ENCODE measurements at regions not wholly inside any gene's neighbourhood (a gene's known extent, or its start where the extent isn't known, plus 50 kb on each side); places are given as distances from the start of the nearest gene placed in this dataset.

DNA sequence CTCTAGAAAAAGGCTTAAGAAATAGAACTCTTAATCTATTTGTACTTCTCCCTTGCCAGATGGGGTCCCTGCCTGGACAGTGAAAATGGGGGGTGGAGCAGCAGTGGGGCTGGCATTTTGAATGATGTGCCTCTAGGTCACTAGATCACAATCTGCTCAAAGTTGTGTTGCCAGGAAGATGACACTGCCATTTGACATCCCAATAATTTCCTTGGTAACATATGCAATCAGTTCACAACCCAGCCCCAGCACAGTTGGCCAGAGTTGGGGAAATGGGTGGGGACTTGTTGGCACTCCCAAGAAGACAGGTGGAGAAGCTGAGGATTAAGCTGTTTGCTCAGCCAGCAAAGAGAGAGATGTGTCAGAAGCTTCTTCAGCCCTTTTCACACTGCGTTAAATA lies 558.3 kb upstream of the KLHL29 start:
- WGBS (ENCODE audit: insufficient coverage, low lambda C conversion rate), result no CpG with 5 or more reads among the region's 1 CpG
- H3K36me3 ChIP-seq (ENCODE audit: control insufficient read depth, insufficient read depth, low read length), result no peaks in the 10 kb centered on the region
- no peaks in the 10 kb centered on the region for H3K27me3 ChIP-seq (ENCODE audit: control insufficient read depth, insufficient read depth, low read length)
- DNase-seq, result no peak
- H3K4me1 ChIP-seq (ENCODE audit: control insufficient read depth, insufficient read depth, low read length), result no peaks in the 10 kb centered on the region
- H3K27ac ChIP-seq (ENCODE audit: low read length), result no peak overlapping the region
- no peak overlapping the region for H3K4me3 ChIP-seq (ENCODE audit: low read length)
- no peaks in the 10 kb centered on the region for H3K9me3 ChIP-seq (ENCODE audit: control insufficient read depth, low read depth, low read length)

DNA sequence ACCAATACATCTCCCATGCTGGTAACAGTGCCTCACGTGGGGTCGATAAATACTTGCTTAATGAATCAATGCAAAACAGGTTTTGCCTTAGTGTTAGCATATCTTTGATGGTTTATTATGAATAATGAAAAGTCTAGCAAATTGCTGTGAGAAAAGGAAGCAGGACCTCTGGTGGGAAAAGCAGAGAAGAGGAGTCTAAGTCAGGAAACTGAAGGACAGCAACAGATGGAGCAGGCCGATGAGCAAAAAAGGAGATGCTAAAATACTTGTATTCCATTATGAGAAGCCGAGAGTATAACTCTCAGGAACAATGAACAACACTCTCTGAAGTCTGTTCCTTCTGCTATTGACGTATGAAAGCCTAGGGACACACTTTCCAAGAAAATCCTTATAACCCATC lies 555.2 kb upstream of the KLHL29 start:
- Histone ChIP-seq H3K9me3 (ENCODE audit: control insufficient read depth, low read depth, low read length) (no peaks in the 10 kb centered on the region), H3K4me1 (ENCODE audit: control insufficient read depth, insufficient read depth, low read length) (no peaks in the 10 kb centered on the region), H3K36me3 (ENCODE audit: control insufficient read depth, insufficient read depth, low read length) (no peaks in the 10 kb centered on the region), H3K27me3 (ENCODE audit: control insufficient read depth, insufficient read depth, low read length) (no peaks in the 10 kb centered on the region), H3K4me3 (ENCODE audit: low read length) (no peak overlapping the region), H3K27ac (ENCODE audit: low read length) (no peak overlapping the region)
- no peak for DNase-seq
- 83% methylated on average over 1 of the region's 5 CpGs for WGBS (ENCODE audit: insufficient coverage, low lambda C conversion rate)

DNA sequence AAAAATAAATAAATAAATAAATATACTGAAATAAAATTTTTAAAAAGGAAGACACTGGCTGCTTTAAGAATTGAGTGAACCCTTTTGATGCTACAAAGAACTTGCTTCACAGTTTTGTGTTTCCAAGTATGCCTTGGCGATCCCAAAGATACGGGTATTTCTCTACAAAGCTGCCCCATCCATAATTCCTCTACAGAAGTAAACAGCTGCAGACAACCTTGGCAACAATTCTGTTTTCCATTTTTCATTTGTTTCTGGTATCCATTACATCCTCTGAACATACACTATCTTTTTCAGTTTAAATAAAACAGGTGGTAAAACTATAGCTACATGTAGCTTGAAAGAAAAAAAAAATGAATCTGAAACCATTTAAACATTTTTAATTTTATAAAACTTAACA lies 552.8 kb upstream of the KLHL29 start:
- Histone ChIP-seq H3K9me3 (ENCODE audit: control insufficient read depth, low read depth, low read length) (no peaks in the 10 kb centered on the region), H3K27ac (ENCODE audit: low read length) (no peak overlapping the region), H3K36me3 (ENCODE audit: control insufficient read depth, insufficient read depth, low read length) (no peaks in the 10 kb centered on the region), H3K4me1 (ENCODE audit: control insufficient read depth, insufficient read depth, low read length) (no peaks in the 10 kb centered on the region), H3K4me3 (ENCODE audit: low read length) (no peak overlapping the region), H3K27me3 (ENCODE audit: control insufficient read depth, insufficient read depth, low read length) (no peaks in the 10 kb centered on the region)
- DNase-seq, result no peak
- WGBS (ENCODE audit: insufficient coverage, low lambda C conversion rate), result no CpG with 5 or more reads among the region's 2 CpGs

DNA sequence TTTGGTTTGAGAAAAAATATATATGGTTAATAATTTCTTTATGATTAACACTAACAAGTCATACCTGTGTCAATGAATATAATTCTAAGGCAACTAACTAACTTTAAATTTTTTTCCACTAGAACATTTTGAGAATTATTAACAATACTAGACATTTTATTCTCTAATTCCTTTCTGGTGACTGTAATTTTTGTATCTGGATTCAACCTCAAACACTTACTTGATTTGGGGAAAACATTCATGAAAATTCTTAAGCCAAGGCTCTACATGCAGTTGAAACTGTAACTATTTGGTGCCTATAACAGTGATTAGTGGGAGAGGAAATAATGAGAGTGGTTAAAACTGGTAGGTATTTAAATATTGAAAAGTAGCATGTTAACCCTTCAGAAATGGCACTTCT lies 546.5 kb upstream of the KLHL29 start:
- no peak overlapping the region for H3K27ac ChIP-seq (ENCODE audit: low read length)
- no peaks in the 10 kb centered on the region for H3K4me1 ChIP-seq (ENCODE audit: control insufficient read depth, insufficient read depth, low read length)
- H3K36me3 ChIP-seq (ENCODE audit: control insufficient read depth, insufficient read depth, low read length), result no peaks in the 10 kb centered on the region
- no peak overlapping the region for H3K4me3 ChIP-seq (ENCODE audit: low read length)
- H3K27me3 ChIP-seq (ENCODE audit: control insufficient read depth, insufficient read depth, low read length), result no peaks in the 10 kb centered on the region
- H3K9me3 ChIP-seq (ENCODE audit: control insufficient read depth, low read depth, low read length), result no peaks in the 10 kb centered on the region
- DNase-seq, result no peak

DNA sequence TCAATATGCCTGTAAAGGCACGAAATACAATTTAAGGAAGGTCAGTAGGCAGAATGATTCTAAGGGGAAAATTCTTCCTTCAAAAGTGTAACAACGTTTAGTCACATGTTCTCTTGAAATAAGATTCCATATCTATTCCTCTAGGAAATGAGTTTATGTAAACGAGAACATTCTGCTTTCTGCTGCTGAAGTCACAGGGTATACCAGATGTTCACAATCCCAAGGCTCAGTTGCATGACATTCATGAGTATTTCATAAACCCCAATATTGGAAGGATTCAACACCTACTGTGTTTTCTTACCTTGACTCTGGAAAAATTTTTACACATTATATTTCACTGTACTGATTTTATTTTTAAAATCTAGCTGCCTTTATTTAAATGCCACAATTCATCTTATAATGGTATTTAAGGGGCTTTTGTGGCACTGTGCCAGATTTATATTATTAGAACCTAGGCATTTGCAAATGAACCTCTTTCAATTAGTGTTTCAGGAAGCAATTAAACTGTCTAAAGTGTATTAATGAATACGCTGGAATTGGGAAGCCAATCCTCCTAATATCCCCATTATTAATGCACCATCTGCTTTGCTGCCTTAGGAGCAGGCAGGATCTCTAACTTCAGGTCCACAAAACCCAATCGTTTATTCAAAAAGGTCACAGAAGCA lies 542.6 kb upstream of the KLHL29 start:
- H3K9me3 ChIP-seq (ENCODE audit: control insufficient read depth, low read depth, low read length), result no peaks in the 10 kb centered on the region
- no peaks in the 10 kb centered on the region for H3K4me1 ChIP-seq (ENCODE audit: control insufficient read depth, insufficient read depth, low read length)
- WGBS (ENCODE audit: insufficient coverage, low lambda C conversion rate), result no CpG with 5 or more reads among the region's 5 CpGs
- no peak overlapping the region for H3K27ac ChIP-seq (ENCODE audit: low read length)
- no peaks in the 10 kb centered on the region for H3K27me3 ChIP-seq (ENCODE audit: control insufficient read depth, insufficient read depth, low read length)
- no peak overlapping the region for H3K4me3 ChIP-seq (ENCODE audit: low read length)
- H3K36me3 ChIP-seq (ENCODE audit: control insufficient read depth, insufficient read depth, low read length), result no peaks in the 10 kb centered on the region
- DNase-seq, result no peak

DNA sequence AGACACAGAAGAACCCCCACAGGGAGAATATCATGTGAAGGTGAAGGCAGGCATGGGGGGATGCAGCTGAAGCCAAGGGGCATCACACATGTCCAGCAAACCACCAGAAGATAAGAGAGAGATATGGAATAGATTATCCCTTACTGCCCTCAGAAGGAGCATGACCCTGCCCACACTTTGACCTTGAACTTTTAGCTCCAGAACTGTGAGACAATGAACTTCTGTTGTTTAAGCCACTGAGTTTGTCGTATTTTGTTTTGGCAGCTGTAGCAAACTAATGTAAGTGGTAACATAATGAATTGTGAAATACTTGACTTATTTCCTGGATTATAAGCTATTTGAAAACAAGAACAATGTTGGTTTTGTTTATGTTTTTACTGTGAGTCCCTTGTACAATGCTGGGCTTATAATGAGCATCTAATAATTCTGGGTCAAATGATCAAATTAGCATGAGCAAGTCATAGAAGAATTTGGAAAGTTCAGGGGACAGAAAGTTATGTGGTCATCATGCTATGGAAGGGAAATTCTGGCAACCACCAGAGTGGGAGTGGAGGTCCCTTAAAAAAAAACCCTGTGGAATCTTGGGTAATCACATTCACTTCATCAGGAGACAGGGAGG lies 541.0 kb upstream of the KLHL29 start:
- Histone ChIP-seq H3K4me3 (ENCODE audit: low read length) (no peak overlapping the region), H3K27me3 (ENCODE audit: control insufficient read depth, insufficient read depth, low read length) (no peaks in the 10 kb centered on the region), H3K4me1 (ENCODE audit: control insufficient read depth, insufficient read depth, low read length) (no peaks in the 10 kb centered on the region), H3K9me3 (ENCODE audit: control insufficient read depth, low read depth, low read length) (no peaks in the 10 kb centered on the region), H3K36me3 (ENCODE audit: control insufficient read depth, insufficient read depth, low read length) (no peaks in the 10 kb centered on the region), H3K27ac (ENCODE audit: low read length) (no peak overlapping the region)
- no CpG with 5 or more reads among the region's 1 CpG for WGBS (ENCODE audit: insufficient coverage, low lambda C conversion rate)
- DNase-seq, result no peak

DNA sequence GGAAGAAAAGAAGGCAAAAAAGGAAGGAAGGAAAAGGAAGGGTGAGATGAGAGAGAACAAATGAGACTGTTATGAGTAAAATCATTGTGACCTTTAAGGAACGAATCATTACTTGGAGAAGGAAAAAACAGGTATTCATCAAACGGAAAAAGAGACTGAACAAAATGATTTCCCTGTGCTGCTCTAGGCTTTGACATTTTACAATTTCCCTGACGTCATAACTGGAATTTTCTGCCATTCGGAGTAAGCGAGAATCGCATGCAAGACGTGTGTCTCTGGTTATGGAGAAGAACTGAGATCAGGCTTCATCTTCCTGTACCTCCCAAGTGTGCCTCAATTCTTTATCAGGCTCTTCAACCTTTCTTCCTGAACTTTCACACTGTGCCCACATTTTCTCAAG lies 534.7 kb upstream of the KLHL29 start:
- no peaks in the 10 kb centered on the region for H3K9me3 ChIP-seq (ENCODE audit: control insufficient read depth, low read depth, low read length)

DNA sequence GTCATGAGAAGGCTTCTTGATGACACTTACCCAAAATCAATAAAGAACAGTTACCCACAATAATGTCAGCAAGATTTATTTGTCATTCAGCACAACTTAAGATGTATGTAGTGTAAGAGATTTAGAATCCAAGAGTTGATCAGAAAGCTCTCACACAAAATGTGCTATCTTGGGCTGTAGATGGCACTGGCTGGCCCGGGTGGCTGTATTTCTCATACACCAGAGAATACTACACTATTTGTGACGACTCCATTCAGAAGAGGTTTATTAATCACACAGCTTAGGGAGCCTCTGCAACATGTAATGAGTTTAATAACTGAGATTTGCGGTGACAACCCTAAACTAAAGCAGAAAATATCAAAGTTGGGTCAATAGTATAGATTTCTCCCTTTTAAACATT lies 530.4 kb upstream of the KLHL29 start:
- WGBS (ENCODE audit: insufficient coverage, low lambda C conversion rate), result no CpG with 5 or more reads among the region's 3 CpGs
- Histone ChIP-seq H3K27ac (ENCODE audit: low read length) (no peak overlapping the region), H3K4me3 (ENCODE audit: low read length) (no peak overlapping the region), H3K36me3 (ENCODE audit: control insufficient read depth, insufficient read depth, low read length) (no peaks in the 10 kb centered on the region), H3K4me1 (ENCODE audit: control insufficient read depth, insufficient read depth, low read length) (no peaks in the 10 kb centered on the region), H3K27me3 (ENCODE audit: control insufficient read depth, insufficient read depth, low read length) (no peaks in the 10 kb centered on the region), H3K9me3 (ENCODE audit: control insufficient read depth, low read depth, low read length) (no peaks in the 10 kb centered on the region)
- DNase-seq, result no peak

More for the DNA sequence above, 534.7 kb upstream of the KLHL29 start:
- WGBS (ENCODE audit: insufficient coverage, low lambda C conversion rate), result 86% methylated on average over 2 of the region's 7 CpGs
- Histone ChIP-seq H3K4me1 (ENCODE audit: control insufficient read depth, insufficient read depth, low read length) (no peaks in the 10 kb centered on the region), H3K4me3 (ENCODE audit: low read length) (no peak overlapping the region), H3K36me3 (ENCODE audit: control insufficient read depth, insufficient read depth, low read length) (no peaks in the 10 kb centered on the region), H3K27ac (ENCODE audit: low read length) (no peak overlapping the region), H3K27me3 (ENCODE audit: control insufficient read depth, insufficient read depth, low read length) (no peaks in the 10 kb centered on the region)
- no peak for DNase-seq

DNA sequence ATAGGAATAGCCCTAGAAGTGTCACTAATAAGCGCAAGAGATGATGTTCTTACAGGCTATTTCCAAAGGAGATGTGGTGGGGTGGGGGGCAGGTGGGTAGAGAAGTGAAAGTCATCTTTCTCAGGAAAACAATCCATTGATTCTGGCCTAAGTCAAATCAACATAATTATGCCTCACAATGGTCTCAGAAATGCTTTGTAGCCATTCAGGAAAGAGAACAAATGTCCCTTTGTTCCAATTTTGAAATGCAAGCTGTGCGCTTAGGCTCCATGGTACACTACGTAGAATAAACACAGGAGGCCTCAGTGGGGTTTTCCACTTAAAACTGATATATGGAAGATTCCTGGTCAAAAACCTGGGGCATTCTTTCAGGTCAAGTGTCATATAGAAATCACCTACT lies 529.9 kb upstream of the KLHL29 start:
- H3K36me3 ChIP-seq (ENCODE audit: control insufficient read depth, insufficient read depth, low read length), result no peaks in the 10 kb centered on the region
- H3K4me3 ChIP-seq (ENCODE audit: low read length), result no peak overlapping the region
- H3K4me1 ChIP-seq (ENCODE audit: control insufficient read depth, insufficient read depth, low read length), result no peaks in the 10 kb centered on the region
- H3K27me3 ChIP-seq (ENCODE audit: control insufficient read depth, insufficient read depth, low read length), result no peaks in the 10 kb centered on the region
- WGBS (ENCODE audit: insufficient coverage, low lambda C conversion rate), result no CpG with 5 or more reads among the region's 3 CpGs
- H3K9me3 ChIP-seq (ENCODE audit: control insufficient read depth, low read depth, low read length), result no peaks in the 10 kb centered on the region
- DNase-seq, result no peak
- H3K27ac ChIP-seq (ENCODE audit: low read length), result no peak overlapping the region

DNA sequence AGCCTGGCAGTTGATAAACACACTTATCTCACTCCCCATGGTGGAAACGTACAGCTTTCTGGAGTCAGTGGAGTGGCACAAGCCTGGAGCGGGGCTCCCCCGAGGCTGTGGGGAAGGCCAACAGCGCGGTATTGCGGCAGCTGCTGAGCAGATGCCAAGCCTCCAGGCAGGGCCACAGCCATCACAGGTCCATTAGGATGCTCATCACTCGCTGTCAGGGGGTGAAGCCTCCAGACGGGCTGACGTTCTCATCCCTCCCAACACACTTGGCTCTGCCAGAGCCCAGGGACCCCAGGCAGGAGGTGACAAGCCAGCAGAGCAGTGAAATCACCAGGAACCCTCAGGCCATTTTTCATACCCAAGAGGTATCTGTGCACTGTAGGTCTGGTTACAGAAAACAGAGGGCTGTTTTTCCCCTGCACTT lies 529.2 kb upstream of the KLHL29 start:
- Histone ChIP-seq H3K9me3 (ENCODE audit: control insufficient read depth, low read depth, low read length) (no peaks in the 10 kb centered on the region), H3K27me3 (ENCODE audit: control insufficient read depth, insufficient read depth, low read length) (no peaks in the 10 kb centered on the region), H3K36me3 (ENCODE audit: control insufficient read depth, insufficient read depth, low read length) (no peaks in the 10 kb centered on the region), H3K27ac (ENCODE audit: low read length) (no peak overlapping the region), H3K4me1 (ENCODE audit: control insufficient read depth, insufficient read depth, low read length) (no peaks in the 10 kb centered on the region), H3K4me3 (ENCODE audit: low read length) (no peak overlapping the region)
- no peak for DNase-seq
- no CpG with 5 or more reads among the region's 9 CpGs for WGBS (ENCODE audit: insufficient coverage, low lambda C conversion rate)

DNA sequence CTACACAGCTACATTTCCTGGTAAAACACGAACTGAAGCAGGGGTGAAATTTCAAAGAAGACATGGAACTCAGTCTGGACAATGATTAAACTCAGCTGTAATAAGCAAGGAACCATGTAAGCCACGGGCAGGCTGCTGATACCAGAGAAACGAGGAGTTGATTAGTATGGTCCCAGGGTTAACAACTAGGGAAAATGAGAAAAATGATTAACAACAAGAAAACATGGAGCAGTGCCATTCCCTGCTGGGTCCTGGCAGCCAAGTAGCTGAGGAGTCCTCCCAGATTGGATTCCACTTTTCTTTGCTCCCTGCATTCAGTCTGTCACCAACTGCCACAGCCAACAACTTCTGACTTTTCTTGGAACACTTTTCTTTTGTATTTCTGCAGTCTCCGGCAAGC lies 517.0 kb upstream of the KLHL29 start:
- peak; percentile 64 to 86 for DNase-seq
- peak overlapping the region; percentile 68 for H3K27ac ChIP-seq (ENCODE audit: low read length)
- no peaks in the 10 kb centered on the region for H3K9me3 ChIP-seq (ENCODE audit: control insufficient read depth, low read depth, low read length)
- no peaks in the 10 kb centered on the region for H3K27me3 ChIP-seq (ENCODE audit: control insufficient read depth, insufficient read depth, low read length)
- no peak overlapping the region for H3K4me3 ChIP-seq (ENCODE audit: low read length)
- peaks cover 5% of the 10 kb centered on the region for H3K4me1 ChIP-seq (ENCODE audit: control insufficient read depth, insufficient read depth, low read length)
- 83% methylated on average over 1 of the region's 4 CpGs for WGBS (ENCODE audit: insufficient coverage, low lambda C conversion rate)
- H3K36me3 ChIP-seq (ENCODE audit: control insufficient read depth, insufficient read depth, low read length), result no peaks in the 10 kb centered on the region
